ENCODE measurements at regions not wholly inside any gene's neighbourhood (a gene's known extent, or its start where the extent isn't known, plus 50 kb on each side); places are given as distances from the start of the nearest gene placed in this dataset.

DNA sequence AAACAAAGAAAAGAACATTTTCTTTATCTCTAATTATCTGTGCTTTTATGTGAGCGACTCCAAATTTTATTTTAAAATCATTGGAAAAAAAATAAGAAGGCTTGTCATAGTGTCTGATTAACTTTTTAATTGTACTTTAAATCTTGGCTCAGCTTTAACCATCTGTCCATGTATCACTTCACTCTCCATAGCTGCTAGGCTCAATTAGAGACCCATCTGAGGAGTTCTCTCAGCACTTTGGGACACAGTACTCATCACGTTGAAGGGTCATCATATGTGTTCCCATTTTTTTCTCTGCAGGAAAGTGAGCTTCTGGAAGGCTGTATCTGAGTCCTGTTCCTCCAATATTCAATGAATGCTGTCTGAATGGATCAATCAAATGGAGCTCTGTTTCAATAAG lies 908.5 kb upstream of the ROBO1 start:
- intact Hi-C loops (cut with DNase I): no loop called here
- no peaks in the 10 kb centered on the region for H3K36me3 ChIP-seq
- no peaks in the 10 kb centered on the region for H3K9me3 ChIP-seq
- no peaks in the 10 kb centered on the region for H3K27me3 ChIP-seq
- no peaks in the 10 kb centered on the region for H3K4me1 ChIP-seq
- H3K4me3 ChIP-seq: no peak overlapping the region
- 58 to 70% (median 62%) methylated on average over 2 of the region's 2 CpGs for WGBS, 4 donors
- no peak for TF ChIP-seq POLR2A (IDR thresholded peaks at IDR 0.05)
- TF ChIP-seq, protein P1, sequence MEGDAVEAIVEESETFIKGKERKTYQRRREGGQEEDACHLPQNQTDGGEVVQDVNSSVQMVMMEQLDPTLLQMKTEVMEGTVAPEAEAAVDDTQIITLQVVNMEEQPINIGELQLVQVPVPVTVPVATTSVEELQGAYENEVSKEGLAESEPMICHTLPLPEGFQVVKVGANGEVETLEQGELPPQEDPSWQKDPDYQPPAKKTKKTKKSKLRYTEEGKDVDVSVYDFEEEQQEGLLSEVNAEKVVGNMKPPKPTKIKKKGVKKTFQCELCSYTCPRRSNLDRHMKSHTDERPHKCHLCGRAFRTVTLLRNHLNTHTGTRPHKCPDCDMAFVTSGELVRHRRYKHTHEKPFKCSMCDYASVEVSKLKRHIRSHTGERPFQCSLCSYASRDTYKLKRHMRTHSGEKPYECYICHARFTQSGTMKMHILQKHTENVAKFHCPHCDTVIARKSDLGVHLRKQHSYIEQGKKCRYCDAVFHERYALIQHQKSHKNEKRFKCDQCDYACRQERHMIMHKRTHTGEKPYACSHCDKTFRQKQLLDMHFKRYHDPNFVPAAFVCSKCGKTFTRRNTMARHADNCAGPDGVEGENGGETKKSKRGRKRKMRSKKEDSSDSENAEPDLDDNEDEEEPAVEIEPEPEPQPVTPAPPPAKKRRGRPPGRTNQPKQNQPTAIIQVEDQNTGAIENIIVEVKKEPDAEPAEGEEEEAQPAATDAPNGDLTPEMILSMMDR (IDR thresholded peaks at IDR 0.05): no peak
- ATAC-seq (no peak), DNase-seq (no peak)
- no peak overlapping the region for H3K27ac ChIP-seq

DNA sequence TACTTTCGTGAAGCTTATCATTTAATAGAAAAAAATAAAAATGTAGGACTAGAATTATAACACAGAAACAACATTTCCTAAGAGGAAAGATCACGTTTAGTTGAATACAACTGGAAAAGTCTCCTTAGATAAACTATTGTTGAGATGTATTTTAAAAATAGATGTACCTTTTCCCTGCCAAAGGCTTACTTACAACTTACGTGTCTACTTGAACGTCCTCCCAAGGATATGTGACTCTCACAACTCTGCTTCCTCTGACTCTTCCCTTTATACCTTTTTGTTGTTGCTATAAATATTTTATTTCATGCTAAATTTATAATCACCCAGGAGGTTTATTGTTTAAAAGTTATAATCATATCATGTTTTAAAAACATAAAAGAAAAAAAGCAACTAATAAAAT lies 908.0 kb upstream of the ROBO1 start:
- H3K4me3 ChIP-seq: no peak overlapping the region
- no peaks in the 10 kb centered on the region for H3K27me3 ChIP-seq
- DNase-seq: no peak
- H3K9me3 ChIP-seq: no peaks in the 10 kb centered on the region
- intact Hi-C loops (cut with DNase I): no loop called here
- no peak for ATAC-seq
- TF ChIP-seq, protein P1 (IDR thresholded peaks at IDR 0.05): no peak
- TF ChIP-seq POLR2A (IDR thresholded peaks at IDR 0.05): no peak
- 43 to 48% (median 45%) methylated on average over 4 of the region's 4 CpGs for WGBS, 4 donors
- no peak overlapping the region for H3K27ac ChIP-seq
- H3K36me3 ChIP-seq: no peaks in the 10 kb centered on the region
- no peaks in the 10 kb centered on the region for H3K4me1 ChIP-seq

DNA sequence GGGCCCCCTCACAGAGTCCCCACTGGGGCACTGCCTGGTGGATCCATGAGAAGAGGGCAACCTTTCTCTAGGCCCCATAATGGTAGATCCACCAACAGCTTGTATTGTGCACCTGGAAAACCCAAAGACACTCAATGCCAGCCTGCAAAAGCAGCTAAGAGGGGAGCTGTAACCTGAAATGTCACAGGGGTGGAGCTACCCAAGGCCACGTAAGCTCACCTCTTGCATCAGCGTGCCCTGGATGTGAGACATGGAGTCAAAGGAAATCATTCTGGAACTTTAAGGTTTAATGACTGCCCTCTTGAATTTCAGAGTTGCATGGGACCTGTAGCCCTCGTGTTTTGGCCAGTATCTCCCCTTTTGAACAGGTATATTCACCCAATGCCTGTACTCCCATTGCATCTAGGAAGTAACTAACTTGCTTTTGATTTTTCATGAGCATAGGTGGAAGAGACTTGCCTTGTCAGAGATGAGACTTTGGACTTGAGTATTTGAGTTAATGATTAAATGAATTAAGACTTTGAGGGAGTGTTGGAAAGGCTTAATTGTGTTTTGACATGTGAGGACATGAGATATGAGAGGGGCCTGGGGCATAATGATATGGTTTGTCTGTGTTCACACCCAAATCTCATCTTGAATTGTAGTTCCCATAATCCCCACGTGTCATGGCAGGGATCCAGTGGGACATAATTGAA lies 900.9 kb upstream of the ROBO1 start:
- WGBS, 4 donors: 52 to 69% (median 63%) methylated on average over 4 of the region's 4 CpGs

DNA sequence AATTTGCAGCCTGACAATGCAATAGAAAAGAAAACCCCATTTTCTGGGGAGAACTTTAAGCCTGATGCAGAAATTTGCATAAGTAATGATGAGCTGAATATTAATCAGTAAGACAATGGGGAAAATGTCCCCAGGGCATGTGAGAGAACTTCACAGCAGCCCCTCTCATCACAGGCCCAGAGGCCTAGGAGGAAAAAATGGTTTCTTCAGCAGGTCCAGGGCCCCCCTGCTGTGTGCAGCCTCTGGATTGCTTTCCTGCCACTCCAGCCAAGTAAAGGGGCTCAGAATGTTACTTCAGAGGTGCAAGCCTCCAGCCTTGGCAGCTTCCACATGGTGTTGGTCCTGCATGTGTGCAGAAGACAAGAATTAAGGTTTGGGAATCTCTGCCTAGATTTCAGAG lies 900.3 kb upstream of the ROBO1 start:
- no peaks in the 10 kb centered on the region for H3K27me3 ChIP-seq
- peak in 1 of 5 donors; percentile 13 for DNase-seq
- TF ChIP-seq, protein P1 (IDR thresholded peaks at IDR 0.05): no peak
- no peak for TF ChIP-seq POLR2A (IDR thresholded peaks at IDR 0.05)
- no peak overlapping the region for H3K4me3 ChIP-seq
- no peak for ATAC-seq
- H3K4me1 ChIP-seq: no peaks in the 10 kb centered on the region
- H3K36me3 ChIP-seq: no peaks in the 10 kb centered on the region
- intact Hi-C loops (cut with DNase I): no loop called here
- peaks cover 0 to 11% (median 2%) of the 10 kb centered on the region in 12 donors for H3K9me3 ChIP-seq
- H3K27ac ChIP-seq: no peak overlapping the region

More for the DNA sequence above, 900.9 kb upstream of the ROBO1 start:
- Histone ChIP-seq H3K9me3 (peaks cover 0 to 11% (median 2%) of the 10 kb centered on the region in 12 donors), H3K36me3 (no peaks in the 10 kb centered on the region), H3K27ac (no peak overlapping the region), H3K4me1 (no peaks in the 10 kb centered on the region), H3K27me3 (no peaks in the 10 kb centered on the region), H3K4me3 (no peak overlapping the region)
- DNase-seq: no peak
- no peak for TF ChIP-seq POLR2A (IDR thresholded peaks at IDR 0.05)
- TF ChIP-seq, protein P1 (IDR thresholded peaks at IDR 0.05): no peak
- no peak for ATAC-seq
- intact Hi-C loops (cut with DNase I): no loop called here

Data from heart left ventricle (tissue), 16 donors.